NCI-H2081 treated with DMSO at 0.1 percent for 48 hours (cell line): ENCODE measurements at regions not wholly inside any gene's neighbourhood (a gene's known extent, or its start where the extent isn't known, plus 50 kb on each side); places are given as distances from the start of the nearest gene placed in this dataset.

ENCODE experiments used
- DNase-seq: peaks from one replicate; lab custom pipeline; 2025; lab: John Stamatoyannopoulos, UW

- DNase-seq: no peak
Observed at GRCh38 chr2:117714745-117715417, 99.6 kb upstream of the DDX18 start.

GRCh38 chr2:117716505-117716904 lies 98.0 kb upstream of the DDX18 start:
- no peak for DNase-seq

DNA sequence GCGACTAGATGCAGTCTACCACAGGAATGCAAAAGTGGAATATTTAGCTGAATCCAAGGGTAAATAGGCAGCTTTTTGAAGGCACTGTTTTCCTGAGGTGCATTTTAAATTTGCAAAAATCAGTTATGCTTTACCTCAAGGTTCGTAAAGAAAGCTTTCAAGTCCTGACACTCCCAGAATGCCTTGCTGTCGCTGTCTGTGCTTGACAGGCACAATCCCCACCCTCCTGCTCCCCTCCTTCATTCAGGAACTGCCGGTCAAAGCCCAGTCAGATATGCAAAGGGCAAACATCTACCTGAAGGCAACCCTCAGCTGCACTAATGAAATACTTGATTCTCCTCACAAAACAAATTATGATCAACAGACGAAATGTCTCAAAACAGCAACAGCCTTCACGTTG lies 97.4 kb upstream of the DDX18 start:
- no peak for DNase-seq

GRCh38 chr2:117718048-117718447 lies 96.4 kb upstream of the DDX18 start:
- no peak for DNase-seq

DNA sequence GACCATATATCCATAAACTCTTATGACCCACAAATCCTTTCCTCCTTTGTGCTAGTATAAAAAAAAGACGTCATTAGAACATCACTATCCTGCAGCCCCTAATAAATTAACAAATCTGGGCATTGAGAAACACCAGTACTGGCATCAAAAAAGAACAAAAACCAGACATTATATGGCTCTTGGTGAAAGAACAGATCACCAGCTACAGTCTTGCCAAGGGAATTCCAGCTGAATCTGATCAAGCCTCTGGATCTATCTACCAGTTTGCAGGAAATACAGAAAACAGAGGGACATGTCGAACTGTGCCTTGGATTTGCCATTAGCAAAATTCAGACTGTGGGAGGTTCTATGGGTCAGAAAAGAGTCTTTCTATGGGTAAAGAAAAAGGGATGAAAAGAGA lies 93.7 kb upstream of the DDX18 start:
- DNase-seq: no peak

DNA sequence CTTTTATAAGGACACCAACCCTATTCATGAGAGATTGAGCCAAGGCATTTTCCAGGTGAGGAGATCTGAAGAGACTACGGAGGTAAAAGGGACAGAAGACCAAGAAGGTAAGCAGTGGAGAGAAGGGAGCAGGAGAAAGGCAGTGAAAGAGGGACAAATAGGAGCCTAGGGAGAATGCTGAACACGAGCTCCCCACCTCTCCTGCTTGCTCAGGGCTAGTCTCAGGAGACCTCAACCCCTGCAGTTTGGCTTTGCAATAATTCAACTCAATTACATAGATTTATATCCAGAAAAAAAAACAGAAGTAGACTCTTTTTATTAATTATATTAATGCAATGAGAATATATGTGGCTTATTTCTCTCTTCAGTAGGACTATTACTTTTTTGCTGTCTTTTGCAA lies 91.0 kb upstream of the DDX18 start:
- DNase-seq: no peak

- DNase-seq: no peak
Observed at GRCh38 chr2:117723888-117724434, 90.5 kb upstream of the DDX18 start.

GRCh38 chr2:117726747-117727146 lies 87.7 kb upstream of the DDX18 start:
- DNase-seq: no peak

GRCh38 chr2:117737846-117738245 lies 76.6 kb upstream of the DDX18 start:
- DNase-seq: no peak

DNA sequence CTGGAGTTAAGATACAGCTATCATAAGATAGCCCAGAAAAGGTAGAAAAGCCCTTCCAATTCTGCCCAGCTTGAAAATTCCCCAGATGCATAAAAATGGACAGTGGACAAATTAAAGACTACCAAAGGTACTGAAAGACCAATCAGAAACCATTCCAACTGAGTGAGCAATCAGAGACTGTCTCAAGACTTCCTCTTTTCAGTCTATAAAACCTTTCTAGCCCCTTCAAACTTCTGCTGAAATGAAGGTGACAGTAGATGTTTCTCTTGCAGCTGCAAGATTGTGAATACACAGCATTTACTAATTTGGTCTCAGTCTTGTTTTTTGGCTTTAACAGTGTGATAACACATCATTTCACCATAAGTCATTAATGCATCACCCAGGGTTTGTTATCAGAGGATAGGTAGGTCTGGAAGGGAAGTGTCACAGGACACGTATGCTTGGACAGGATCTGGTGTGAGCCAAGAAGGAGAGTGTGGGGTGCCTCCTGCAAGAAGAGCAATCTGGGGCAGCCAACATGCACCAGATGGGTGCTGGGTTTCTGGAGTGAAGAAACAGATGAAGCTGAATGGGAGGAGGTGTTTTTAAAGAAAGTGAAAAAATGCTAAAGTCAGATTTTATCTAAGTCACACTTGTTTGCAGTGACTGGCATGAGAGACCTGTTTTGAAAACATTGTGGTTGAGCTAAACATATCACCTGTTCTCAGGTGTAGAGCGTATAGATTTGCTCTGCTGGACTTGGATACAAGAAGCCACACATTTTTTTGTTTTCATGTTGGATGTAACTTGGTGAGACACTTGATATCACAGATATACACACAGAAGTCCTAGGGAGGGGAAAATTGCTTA lies 75.3 kb upstream of the DDX18 start:
- DNase-seq: no peak

GRCh38 chr2:117745537-117745936 lies 69.0 kb upstream of the DDX18 start:
- DNase-seq: no peak

- DNase-seq: no peak
Observed at GRCh38 chr2:117755768-117756167, 58.7 kb upstream of the DDX18 start.

GRCh38 chr2:117760916-117761315 lies 53.6 kb upstream of the DDX18 start:
- no peak for DNase-seq

DNA sequence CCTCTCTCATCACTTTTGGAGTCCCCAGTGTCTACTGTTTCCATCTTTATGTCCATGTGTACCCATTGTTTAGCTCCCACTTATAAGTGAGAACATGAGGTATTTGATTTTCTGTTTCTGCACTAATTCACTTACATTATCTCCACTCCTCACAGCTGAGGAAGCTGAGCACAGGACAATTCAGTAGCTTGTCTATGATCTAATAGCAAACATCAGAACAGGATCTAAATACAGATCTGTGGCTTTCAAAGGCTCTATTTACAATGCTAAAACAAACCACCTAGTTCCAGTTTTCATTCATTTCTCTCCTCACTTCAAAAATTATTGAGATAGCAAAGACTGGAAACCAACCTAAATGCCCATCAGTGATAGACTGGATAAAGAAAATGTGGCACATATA lies 52.0 kb upstream of the DDX18 start:
- no peak for DNase-seq

DNA sequence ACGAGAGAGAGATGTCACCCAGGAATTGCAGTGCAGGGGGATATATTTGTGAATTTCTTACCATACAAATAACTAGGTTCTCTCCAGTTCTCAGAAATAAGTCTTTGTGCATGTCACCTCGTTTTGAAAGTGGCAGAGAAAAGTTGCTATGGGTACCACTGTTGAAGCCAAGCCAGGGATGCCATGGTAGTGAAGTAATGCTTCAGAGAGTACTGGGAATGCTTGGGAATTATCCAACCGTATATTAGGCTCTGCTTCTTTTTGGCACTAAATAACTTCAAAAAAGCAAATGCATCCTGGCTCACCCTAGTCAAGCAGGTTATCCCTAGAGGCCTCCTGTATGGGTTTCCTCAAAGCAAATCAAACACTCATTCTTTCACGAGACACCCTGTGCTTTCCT lies 50.7 kb upstream of the DDX18 start:
- no peak for DNase-seq
